ENCODE measurements at regions not wholly inside any gene's neighbourhood (a gene's known extent, or its start where the extent isn't known, plus 50 kb on each side); places are given as distances from the start of the nearest gene placed in this dataset.

- Histone ChIP-seq H3K27me3 (ENCODE audit: control insufficient read depth, insufficient read depth, low read length) (peaks cover 13% of the 10 kb centered on the region), H3K4me3 (ENCODE audit: low read length) (no peak overlapping the region), H3K36me3 (ENCODE audit: control insufficient read depth, insufficient read depth, low read length) (no peaks in the 10 kb centered on the region), H3K4me1 (ENCODE audit: control insufficient read depth, insufficient read depth, low read length) (peaks cover 14% of the 10 kb centered on the region), H3K9ac (ENCODE audit: low read length) (no peak overlapping the region), H3K9me3 (ENCODE audit: control insufficient read depth, low read length) (no peaks in the 10 kb centered on the region)
Observed at GRCh38 chr13:40064154-40065097, 409.0 kb downstream of the COG6 start.

GRCh38 chr13:40069173-40070044 is 413.9 kb downstream of the COG6 start:
- Histone ChIP-seq H3K36me3 (ENCODE audit: control insufficient read depth, insufficient read depth, low read length) (no peaks in the 10 kb centered on the region), H3K9ac (ENCODE audit: low read length) (no peak overlapping the region), H3K4me3 (ENCODE audit: low read length) (no peak overlapping the region), H3K9me3 (ENCODE audit: control insufficient read depth, low read length) (no peaks in the 10 kb centered on the region), H3K27me3 (ENCODE audit: control insufficient read depth, insufficient read depth, low read length) (no peaks in the 10 kb centered on the region), H3K4me1 (ENCODE audit: control insufficient read depth, insufficient read depth, low read length) (peaks cover 3% of the 10 kb centered on the region)

- H3K36me3 ChIP-seq (ENCODE audit: control insufficient read depth, insufficient read depth, low read length) = no peaks in the 10 kb centered on the region
- H3K9me3 ChIP-seq (ENCODE audit: control insufficient read depth, low read length) = no peaks in the 10 kb centered on the region
- no peak overlapping the region for H3K9ac ChIP-seq (ENCODE audit: low read length)
- no peak overlapping the region for H3K4me3 ChIP-seq (ENCODE audit: low read length)
- no peaks in the 10 kb centered on the region for H3K4me1 ChIP-seq (ENCODE audit: control insufficient read depth, insufficient read depth, low read length)
- no peaks in the 10 kb centered on the region for H3K27me3 ChIP-seq (ENCODE audit: control insufficient read depth, insufficient read depth, low read length)
Observed at GRCh38 chr13:40070357-40070756, 414.9 kb downstream of the COG6 start.

GRCh38 chr13:40072663-40073120 is 417.2 kb downstream of the COG6 start:
- Histone ChIP-seq H3K36me3 (ENCODE audit: control insufficient read depth, insufficient read depth, low read length) (no peaks in the 10 kb centered on the region), H3K9me3 (ENCODE audit: control insufficient read depth, low read length) (no peaks in the 10 kb centered on the region), H3K4me3 (ENCODE audit: low read length) (no peak overlapping the region), H3K27me3 (ENCODE audit: control insufficient read depth, insufficient read depth, low read length) (no peaks in the 10 kb centered on the region), H3K4me1 (ENCODE audit: control insufficient read depth, insufficient read depth, low read length) (no peaks in the 10 kb centered on the region), H3K9ac (ENCODE audit: low read length) (no peak overlapping the region)

- no peaks in the 10 kb centered on the region for H3K9me3 ChIP-seq (ENCODE audit: control insufficient read depth, low read length)
- no peak overlapping the region for H3K4me3 ChIP-seq (ENCODE audit: low read length)
Observed at GRCh38 chr13:40074338-40074737, 418.9 kb downstream of the COG6 start.

GRCh38 chr13:40075281-40075680 is 419.8 kb downstream of the COG6 start:
- no peaks in the 10 kb centered on the region for H3K9me3 ChIP-seq (ENCODE audit: control insufficient read depth, low read length)
- H3K27me3 ChIP-seq (ENCODE audit: control insufficient read depth, insufficient read depth, low read length) = no peaks in the 10 kb centered on the region
- H3K4me3 ChIP-seq (ENCODE audit: low read length) = no peak overlapping the region
- no peak overlapping the region for H3K9ac ChIP-seq (ENCODE audit: low read length)
- no peaks in the 10 kb centered on the region for H3K36me3 ChIP-seq (ENCODE audit: control insufficient read depth, insufficient read depth, low read length)
- no peaks in the 10 kb centered on the region for H3K4me1 ChIP-seq (ENCODE audit: control insufficient read depth, insufficient read depth, low read length)

More at GRCh38 chr13:40074338-40074737, 418.9 kb downstream of the COG6 start:
- Histone ChIP-seq H3K36me3 (ENCODE audit: control insufficient read depth, insufficient read depth, low read length) (no peaks in the 10 kb centered on the region), H3K27me3 (ENCODE audit: control insufficient read depth, insufficient read depth, low read length) (no peaks in the 10 kb centered on the region), H3K4me1 (ENCODE audit: control insufficient read depth, insufficient read depth, low read length) (no peaks in the 10 kb centered on the region), H3K9ac (ENCODE audit: low read length) (no peak overlapping the region)

GRCh38 chr13:40076765-40077362 is 421.4 kb downstream of the COG6 start:
- no peaks in the 10 kb centered on the region for H3K36me3 ChIP-seq (ENCODE audit: control insufficient read depth, insufficient read depth, low read length)
- no peaks in the 10 kb centered on the region for H3K9me3 ChIP-seq (ENCODE audit: control insufficient read depth, low read length)

GRCh38 chr13:40077396-40078027 is 422.1 kb downstream of the COG6 start:
- Histone ChIP-seq H3K27me3 (ENCODE audit: control insufficient read depth, insufficient read depth, low read length) (no peaks in the 10 kb centered on the region), H3K36me3 (ENCODE audit: control insufficient read depth, insufficient read depth, low read length) (no peaks in the 10 kb centered on the region), H3K4me1 (ENCODE audit: control insufficient read depth, insufficient read depth, low read length) (no peaks in the 10 kb centered on the region), H3K9me3 (ENCODE audit: control insufficient read depth, low read length) (no peaks in the 10 kb centered on the region), H3K4me3 (ENCODE audit: low read length) (no peak overlapping the region), H3K9ac (ENCODE audit: low read length) (no peak overlapping the region)

More at GRCh38 chr13:40076765-40077362, 421.4 kb downstream of the COG6 start:
- Histone ChIP-seq H3K9ac (ENCODE audit: low read length) (no peak overlapping the region), H3K27me3 (ENCODE audit: control insufficient read depth, insufficient read depth, low read length) (no peaks in the 10 kb centered on the region), H3K4me1 (ENCODE audit: control insufficient read depth, insufficient read depth, low read length) (no peaks in the 10 kb centered on the region), H3K4me3 (ENCODE audit: low read length) (no peak overlapping the region)

- Histone ChIP-seq H3K9me3 (ENCODE audit: control insufficient read depth, low read length) (no peaks in the 10 kb centered on the region), H3K4me3 (ENCODE audit: low read length) (no peak overlapping the region), H3K4me1 (ENCODE audit: control insufficient read depth, insufficient read depth, low read length) (no peaks in the 10 kb centered on the region), H3K27me3 (ENCODE audit: control insufficient read depth, insufficient read depth, low read length) (no peaks in the 10 kb centered on the region), H3K36me3 (ENCODE audit: control insufficient read depth, insufficient read depth, low read length) (no peaks in the 10 kb centered on the region), H3K9ac (ENCODE audit: low read length) (no peak overlapping the region)
Observed at GRCh38 chr13:40079721-40080120, 424.3 kb downstream of the COG6 start.

- H3K27me3 ChIP-seq (ENCODE audit: control insufficient read depth, insufficient read depth, low read length) = no peaks in the 10 kb centered on the region
Observed at GRCh38 chr13:40080676-40081075, 425.2 kb downstream of the COG6 start.

GRCh38 chr13:40082639-40083038 is 427.2 kb downstream of the COG6 start:
- H3K27me3 ChIP-seq (ENCODE audit: control insufficient read depth, insufficient read depth, low read length) = peaks cover 8% of the 10 kb centered on the region
- no peaks in the 10 kb centered on the region for H3K9me3 ChIP-seq (ENCODE audit: control insufficient read depth, low read length)
- H3K9ac ChIP-seq (ENCODE audit: low read length) = no peak overlapping the region
- H3K4me3 ChIP-seq (ENCODE audit: low read length) = no peak overlapping the region
- H3K4me1 ChIP-seq (ENCODE audit: control insufficient read depth, insufficient read depth, low read length) = no peaks in the 10 kb centered on the region
- no peaks in the 10 kb centered on the region for H3K36me3 ChIP-seq (ENCODE audit: control insufficient read depth, insufficient read depth, low read length)

More at GRCh38 chr13:40080676-40081075, 425.2 kb downstream of the COG6 start:
- H3K9ac ChIP-seq (ENCODE audit: low read length) = no peak overlapping the region
- no peaks in the 10 kb centered on the region for H3K36me3 ChIP-seq (ENCODE audit: control insufficient read depth, insufficient read depth, low read length)
- no peak overlapping the region for H3K4me3 ChIP-seq (ENCODE audit: low read length)
- H3K9me3 ChIP-seq (ENCODE audit: control insufficient read depth, low read length) = no peaks in the 10 kb centered on the region
- H3K4me1 ChIP-seq (ENCODE audit: control insufficient read depth, insufficient read depth, low read length) = no peaks in the 10 kb centered on the region
